HG02938 (cell line): ENCODE measurements at regions not wholly inside any gene's neighbourhood (a gene's known extent, or its start where the extent isn't known, plus 50 kb on each side); places are given as distances from the start of the nearest gene placed in this dataset.

ENCODE experiments used
- ATAC-seq: cut with Tn5 transposase; IDR thresholded peaks from one replicate; pipeline ENCODE4 v1.9.1; 2021; ENCODE audit warnings: mild to moderate bottlenecking, moderate library complexity; ENCODE audit not compliant: unreplicated experiment

- ATAC-seq = no peak
Measured at GRCh38 chr12:125267114-125267513, 201.9 kb downstream of the AACS start.

GRCh38 chr12:125269276-125269675, 204.0 kb downstream of the AACS start:
- ATAC-seq = no peak

GRCh38 chr12:125271892-125272291, 206.7 kb downstream of the AACS start:
- ATAC-seq = no peak

- no peak for ATAC-seq
Measured at GRCh38 chr12:125272383-125272933, 207.2 kb downstream of the AACS start.

- no peak for ATAC-seq
Measured at GRCh38 chr12:125276567-125276966, 211.3 kb downstream of the AACS start.

GRCh38 chr12:125280482-125281377, 215.5 kb downstream of the AACS start:
- no peak for ATAC-seq

- ATAC-seq = no peak
Measured at GRCh38 chr12:125282921-125283320, 217.7 kb downstream of the AACS start.

GRCh38 chr12:125283521-125283920, 218.3 kb downstream of the AACS start:
- no peak for ATAC-seq

- ATAC-seq = no peak
Measured at GRCh38 chr12:125284087-125284486, 218.9 kb downstream of the AACS start.

GRCh38 chr12:125284945-125285685, 219.9 kb downstream of the AACS start:
- ATAC-seq = no peak

GRCh38 chr12:125286005-125286727, 220.9 kb downstream of the AACS start:
- ATAC-seq = no peak

- no peak for ATAC-seq
Measured at GRCh38 chr12:125287155-125287847, 222.1 kb downstream of the AACS start.

- no peak for ATAC-seq
Measured at GRCh38 chr12:125288931-125289928, 224.0 kb downstream of the AACS start.

GRCh38 chr12:125289970-125290369, 224.7 kb downstream of the AACS start:
- ATAC-seq = no peak

- no peak for ATAC-seq
Measured at GRCh38 chr12:125292700-125293099, 227.5 kb downstream of the AACS start.

GRCh38 chr12:125295550-125295949, 230.3 kb downstream of the AACS start:
- ATAC-seq = no peak

GRCh38 chr12:125296701-125297100, 231.5 kb downstream of the AACS start:
- ATAC-seq = no peak

GRCh38 chr12:125299840-125300239, 234.6 kb downstream of the AACS start:
- ATAC-seq = no peak

GRCh38 chr12:125300249-125300648, 235.0 kb downstream of the AACS start:
- ATAC-seq = no peak
